ENCODE measurements at regions not wholly inside any gene's neighbourhood (a gene's known extent, or its start where the extent isn't known, plus 50 kb on each side); places are given as distances from the start of the nearest gene placed in this dataset.

DNA sequence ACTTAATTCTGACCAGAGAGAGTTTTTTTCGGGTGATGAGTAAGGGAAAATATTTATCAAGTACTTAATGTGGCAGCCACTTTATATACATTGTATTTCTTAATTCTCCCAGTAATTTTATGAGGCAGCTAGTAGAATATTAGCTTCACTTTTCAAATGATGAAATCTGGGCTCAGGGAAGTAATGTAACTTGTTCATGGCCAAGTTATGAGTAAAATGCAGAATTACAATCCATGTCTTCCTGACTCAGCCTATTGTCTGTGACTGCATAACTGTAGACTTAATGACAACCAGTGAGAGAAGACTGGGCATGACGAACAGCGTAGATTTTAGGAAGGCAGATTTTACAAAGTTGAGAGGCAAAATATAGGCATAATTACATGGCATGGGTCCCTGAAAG is 106.7 kb upstream of the MIS18BP1 start:
- no peak for TF ChIP-seq RAD21 (IDR thresholded peaks at IDR 0.05; ENCODE audit: low read length)
- TF ChIP-seq, protein P1, sequence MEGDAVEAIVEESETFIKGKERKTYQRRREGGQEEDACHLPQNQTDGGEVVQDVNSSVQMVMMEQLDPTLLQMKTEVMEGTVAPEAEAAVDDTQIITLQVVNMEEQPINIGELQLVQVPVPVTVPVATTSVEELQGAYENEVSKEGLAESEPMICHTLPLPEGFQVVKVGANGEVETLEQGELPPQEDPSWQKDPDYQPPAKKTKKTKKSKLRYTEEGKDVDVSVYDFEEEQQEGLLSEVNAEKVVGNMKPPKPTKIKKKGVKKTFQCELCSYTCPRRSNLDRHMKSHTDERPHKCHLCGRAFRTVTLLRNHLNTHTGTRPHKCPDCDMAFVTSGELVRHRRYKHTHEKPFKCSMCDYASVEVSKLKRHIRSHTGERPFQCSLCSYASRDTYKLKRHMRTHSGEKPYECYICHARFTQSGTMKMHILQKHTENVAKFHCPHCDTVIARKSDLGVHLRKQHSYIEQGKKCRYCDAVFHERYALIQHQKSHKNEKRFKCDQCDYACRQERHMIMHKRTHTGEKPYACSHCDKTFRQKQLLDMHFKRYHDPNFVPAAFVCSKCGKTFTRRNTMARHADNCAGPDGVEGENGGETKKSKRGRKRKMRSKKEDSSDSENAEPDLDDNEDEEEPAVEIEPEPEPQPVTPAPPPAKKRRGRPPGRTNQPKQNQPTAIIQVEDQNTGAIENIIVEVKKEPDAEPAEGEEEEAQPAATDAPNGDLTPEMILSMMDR (IDR thresholded peaks at IDR 0.05): no peak
- TF ChIP-seq, protein P2, sequence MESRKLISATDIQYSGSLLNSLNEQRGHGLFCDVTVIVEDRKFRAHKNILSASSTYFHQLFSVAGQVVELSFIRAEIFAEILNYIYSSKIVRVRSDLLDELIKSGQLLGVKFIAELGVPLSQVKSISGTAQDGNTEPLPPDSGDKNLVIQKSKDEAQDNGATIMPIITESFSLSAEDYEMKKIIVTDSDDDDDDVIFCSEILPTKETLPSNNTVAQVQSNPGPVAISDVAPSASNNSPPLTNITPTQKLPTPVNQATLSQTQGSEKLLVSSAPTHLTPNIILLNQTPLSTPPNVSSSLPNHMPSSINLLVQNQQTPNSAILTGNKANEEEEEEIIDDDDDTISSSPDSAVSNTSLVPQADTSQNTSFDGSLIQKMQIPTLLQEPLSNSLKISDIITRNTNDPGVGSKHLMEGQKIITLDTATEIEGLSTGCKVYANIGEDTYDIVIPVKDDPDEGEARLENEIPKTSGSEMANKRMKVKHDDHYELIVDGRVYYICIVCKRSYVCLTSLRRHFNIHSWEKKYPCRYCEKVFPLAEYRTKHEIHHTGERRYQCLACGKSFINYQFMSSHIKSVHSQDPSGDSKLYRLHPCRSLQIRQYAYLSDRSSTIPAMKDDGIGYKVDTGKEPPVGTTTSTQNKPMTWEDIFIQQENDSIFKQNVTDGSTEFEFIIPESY (IDR thresholded peaks at IDR 0.05; ENCODE audit: borderline replicate concordance, low read depth): no peak
- no peak for TF ChIP-seq NFIC (IDR thresholded peaks at IDR 0.05; ENCODE audit: borderline replicate concordance)
- no peak for TF ChIP-seq RCOR1 (IDR thresholded peaks at IDR 0.05; ENCODE audit: low read length)
- no peak for TF ChIP-seq ELF1 (IDR thresholded peaks at IDR 0.05)
- no peak for TF ChIP-seq MXI1 (IDR thresholded peaks at IDR 0.05; ENCODE audit: low read depth, low read length)
- TF ChIP-seq POLR2AphosphoS5 (IDR thresholded peaks at IDR 0.05; ENCODE audit: low read depth, low read length): no peak
- no peak for TF ChIP-seq TEAD4 (IDR thresholded peaks at IDR 0.05; ENCODE audit: borderline replicate concordance, insufficient read depth)
- TF ChIP-seq EP300 (IDR thresholded peaks at IDR 0.05; ENCODE audit: borderline replicate concordance in 1 of 2, low read depth in 1 of 2, low read length in 1 of 2): no peak
